ENCODE measurements at regions not wholly inside any gene's neighbourhood (a gene's known extent, or its start where the extent isn't known, plus 50 kb on each side); places are given as distances from the start of the nearest gene placed in this dataset.

- TF ChIP-seq ELF1 (tag; IDR thresholded peaks at IDR 0.05) = 0 out of 2 replicates have a peak, but pooled peaks have one; percentile 14
- TF ChIP-seq NKRF (IDR thresholded peaks at IDR 0.05; ENCODE audit: borderline replicate concordance) = 0 out of 2 replicates have a peak, but pooled peaks have one; percentile 44
- TF ChIP-seq ZFPM2 (CRISPR knock-in tag; IDR thresholded peaks at IDR 0.05) = no peak
Observed at GRCh38 chr10:28734938-28735759, 57.8 kb downstream of the BAMBI start.
